GM12872 (cell line): ENCODE measurements at regions not wholly inside any gene's neighbourhood (a gene's known extent, or its start where the extent isn't known, plus 50 kb on each side); places are given as distances from the start of the nearest gene placed in this dataset.

Experiments used
- CTCF ChIP-seq: IDR thresholded peaks from 3 replicates; pipeline ENCODE4 v1.5.1; 2011; ENCODE audit warnings: low read depth, mild to moderate bottlenecking, low read length, moderate library complexity; ENCODE audit not compliant: insufficient read depth

GRCh38 chr2:105574796-105575344 lies 169.8 kb upstream of the NCK2 start:
- no peak for TF ChIP-seq CTCF

DNA sequence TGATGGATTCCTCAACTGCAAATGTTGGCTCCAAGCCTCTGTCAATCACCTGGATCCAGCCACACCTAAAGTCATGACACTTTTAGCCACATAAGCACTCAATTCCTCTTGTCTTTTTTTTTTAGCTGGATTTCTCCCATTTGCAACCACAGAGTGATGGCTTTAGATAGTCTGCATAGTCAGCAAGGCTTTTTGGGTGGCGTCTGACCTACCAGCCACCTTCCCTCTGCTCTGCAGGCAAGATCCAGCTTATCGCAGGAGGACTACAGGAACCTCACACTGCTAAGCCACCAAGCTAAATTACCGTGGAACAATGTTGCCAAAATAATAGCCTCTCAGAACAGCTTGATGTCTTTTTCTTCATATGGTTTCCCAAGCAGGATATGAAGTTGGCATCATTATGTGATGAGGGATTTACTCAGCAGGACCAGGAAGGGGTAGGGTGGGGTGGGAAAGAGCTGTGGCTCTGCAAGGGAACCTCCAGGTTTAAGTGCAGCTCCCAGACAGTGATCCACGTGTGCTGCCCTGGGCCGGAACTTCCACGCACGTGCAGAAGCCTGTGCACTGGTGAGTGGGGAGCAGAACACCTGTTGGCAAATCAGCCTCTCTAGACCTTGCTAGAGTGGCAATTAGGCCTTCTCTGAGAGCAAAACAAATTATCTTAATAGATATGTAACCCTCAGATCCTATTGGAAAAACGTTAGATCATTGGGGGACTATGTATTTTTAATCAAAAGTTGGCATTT lies 170.6 kb upstream of the NCK2 start:
- no peak for TF ChIP-seq CTCF

GRCh38 chr2:105573490-105573889 lies 171.2 kb upstream of the NCK2 start:
- TF ChIP-seq CTCF: no peak

DNA sequence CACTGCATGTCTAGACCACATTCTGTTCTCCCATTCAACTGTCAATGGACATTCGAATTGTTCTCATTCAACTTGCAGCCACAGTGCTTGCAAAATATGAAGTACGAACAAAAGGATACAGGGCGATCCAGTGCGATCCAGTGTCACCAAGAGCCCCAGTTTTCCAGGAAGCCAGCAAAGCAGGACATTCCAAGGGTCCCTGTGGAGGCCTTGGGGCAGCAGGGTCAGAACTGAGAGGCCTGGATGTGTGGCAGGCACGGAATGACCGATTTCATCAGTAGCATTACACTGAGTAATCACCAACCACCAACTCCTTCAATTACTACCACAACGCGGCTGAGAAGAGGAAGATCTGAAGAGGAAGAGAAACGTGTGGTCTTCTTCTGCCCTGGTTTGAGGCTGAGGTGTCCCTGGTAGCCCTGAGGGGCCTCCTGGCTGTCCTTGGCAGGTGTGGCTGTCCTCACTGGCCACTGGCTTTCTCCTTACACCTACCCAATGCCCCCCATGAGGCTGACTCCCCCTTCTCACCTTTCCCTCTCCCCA lies 172.7 kb upstream of the FHL2 start:
- TF ChIP-seq CTCF: no peak

DNA sequence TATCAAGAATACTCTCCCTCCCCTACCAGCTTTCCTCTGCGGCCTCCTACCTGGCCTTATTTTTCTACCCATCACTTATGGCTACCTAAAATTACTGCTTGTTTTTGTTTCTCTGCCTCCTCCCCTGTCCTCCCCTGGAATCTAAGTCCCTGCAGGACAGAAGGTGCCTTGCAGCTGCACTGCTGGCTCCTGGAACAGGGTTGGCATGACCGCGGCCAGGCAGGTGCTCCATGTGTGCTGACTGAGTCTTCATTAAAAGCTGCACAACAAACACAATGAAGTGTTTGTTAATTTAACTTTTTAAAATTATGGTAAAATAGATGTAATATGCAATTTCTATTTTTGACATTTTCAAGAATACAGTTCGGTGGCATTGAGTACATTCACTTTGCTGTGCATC lies 171.9 kb upstream of the FHL2 start:
- TF ChIP-seq CTCF: no peak

GRCh38 chr2:105570326-105570725 lies 171.5 kb upstream of the FHL2 start:
- TF ChIP-seq CTCF: no peak

DNA sequence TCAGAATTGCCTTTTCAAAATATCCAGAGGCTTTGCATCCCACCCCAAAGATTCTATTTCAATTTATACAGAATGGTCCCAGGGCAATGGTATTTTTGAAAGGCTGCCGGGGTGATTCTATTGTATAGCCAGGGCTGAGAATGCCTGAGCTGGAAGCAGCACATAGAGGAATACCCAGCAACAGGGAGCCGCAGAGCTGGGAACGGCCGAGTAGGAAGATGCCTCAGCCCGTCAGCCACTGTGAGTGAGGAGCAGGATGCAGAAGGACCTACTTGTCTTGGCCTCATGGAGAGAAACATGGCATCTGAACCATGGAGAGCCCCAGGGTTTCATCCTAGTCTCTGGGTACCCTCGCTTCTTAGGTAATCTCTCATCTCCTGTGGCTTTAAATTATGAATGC lies 170.8 kb upstream of the FHL2 start:
- no peak for TF ChIP-seq CTCF
